Transverse colon (tissue), 4 donors: ENCODE measurements at regions not wholly inside any gene's neighbourhood (a gene's known extent, or its start where the extent isn't known, plus 50 kb on each side); places are given as distances from the start of the nearest gene placed in this dataset.

Experiments
- DNase-seq: peaks from one replicate; pipeline ENCODE4 v3.0.0-alpha.2; 2019
- H3K27ac ChIP-seq, 4 donors: fragments of 200-600 bp; sonication (generic); 2 replicates each; pipeline ENCODE4 v1.5.1; 2016 to 2018; ENCODE audit warnings: inconsistent platforms in 4 of 4
- H3K27me3 ChIP-seq: fragments of 200-600 bp; sonication (generic); 2 replicates; pipeline ENCODE4 v1.5.1; 2017; ENCODE audit warnings: inconsistent platforms
- H3K36me3 ChIP-seq, 4 donors: fragments of 200-600 bp; sonication (generic); 2 replicates each; pipeline ENCODE4 v1.5.1; 2017 to 2019; ENCODE audit warnings: inconsistent platforms in 4 of 4
- H3K4me1 ChIP-seq, 4 donors: fragments of 200-600 bp; sonication (generic); 2 replicates each; pipeline ENCODE4 v1.5.1; 2017 to 2020; ENCODE audit warnings: inconsistent platforms in 4 of 4
- H3K4me3 ChIP-seq, 4 donors: fragments of 200-600 bp; sonication (generic); 1 replicate in 1 of 4; 2 replicates in 3 of 4; pipeline versions ENCODE4 v1.5.1 to v1.6.1; 2017 to 2019; ENCODE audit warnings: inconsistent platforms in 4 of 4
- H3K9me3 ChIP-seq, 2 donors: fragments of 200-600 bp; sonication (generic); 2 replicates each; pipeline ENCODE4 v1.5.1; 2017 to 2019; ENCODE audit warnings: inconsistent platforms in 2 of 2
- CTCF ChIP-seq, 5 experiments: fragments of 200-600 bp in 3 of 5; fragments of 450-650 bp in 2 of 5; sonication (generic) in 3 of 5; IDR thresholded peaks; 1 replicate in 2 of 5; 2 replicates in 3 of 5; pipeline ENCODE4 v1.5.1; 2016 to 2017; ENCODE audit warnings: antibody characterized with exemption in 5 of 5, inconsistent platforms in 3 of 5, mild to moderate bottlenecking in 2 of 5, moderate library complexity in 1 of 5
- EP300 ChIP-seq: sonication (generic); formaldehyde crosslinking; IDR thresholded peaks from one replicate; pipeline ENCODE4 v1.6.1; 2017; ENCODE audit warnings: antibody characterized with exemption, low read depth
- POLR2A ChIP-seq: fragments of 450-650 bp; IDR thresholded peaks from one replicate; pipeline ENCODE4 v1.6.1; 2016; ENCODE audit warnings: antibody characterized with exemption, mild to moderate bottlenecking, moderate library complexity
- POLR2AphosphoS5 ChIP-seq, 3 donors: sonication (generic); formaldehyde crosslinking; IDR thresholded peaks; one replicate each; pipeline ENCODE4 v1.6.1; 2016; ENCODE audit warnings: antibody characterized with exemption in 3 of 3
- WGBS, 2 donors: methylation state at CpG; one replicate each; pipeline ENCODE4 v1.1.5; 2018; ENCODE audit warnings: low coverage in 1 of 2; 5-methylcytosine and 5-hydroxymethylcytosine counted together
- in situ Hi-C, 4 donors: fragments of 200-750 bp; cut with MboI; loops; one replicate each; pipeline versions ENCODE4 v1.15.0 to v1.15.1; 2017; ENCODE audit warnings: low sequenced_read_pairs in 3 of 4, low pct_ligation_motif_present in 1 of 4, low pct_unique_long_range_greater_than_20kb in 1 of 4
- intact Hi-C: fragments of 100-400 bp; cut with DNase I; formaldehyde crosslinking; loops from one replicate; pipeline ENCODE4 v1.15.1; 2023; ENCODE audit warnings: low total_unique reads

- in situ Hi-C loops = no loop called here
- Histone ChIP-seq H3K27ac (no peak overlapping the region), H3K9me3 (no peaks in the 10 kb centered on the region), H3K4me1 (no peaks in the 10 kb centered on the region), H3K36me3 (no peaks in the 10 kb centered on the region), H3K4me3 (no peak overlapping the region), H3K27me3 (no peaks in the 10 kb centered on the region)
- TF ChIP-seq EP300 = no peak
- TF ChIP-seq POLR2A = no peak
- TF ChIP-seq CTCF (IDR thresholded peaks at IDR 0.05) = no peak
- TF ChIP-seq POLR2AphosphoS5 (IDR thresholded peaks at IDR 0.05) = no peak
- WGBS, 2 donors = 75 to 82% methylated on average over 2 of the region's 2 CpGs
- no peak for DNase-seq
- intact Hi-C loops = no loop called here
Measured at GRCh38 chr15:96014939-96015338, 315.6 kb upstream of the NR2F2 start.

GRCh38 chr15:96019114-96019513 lies 311.4 kb upstream of the NR2F2 start:
- no peaks in the 10 kb centered on the region for H3K9me3 ChIP-seq
- H3K36me3 ChIP-seq = no peaks in the 10 kb centered on the region
- H3K4me1 ChIP-seq = no peaks in the 10 kb centered on the region
- H3K4me3 ChIP-seq = no peak overlapping the region
- 60 to 75% methylated on average over 1 to 6 of the region's 6 CpGs for WGBS, 2 donors
- no peaks in the 10 kb centered on the region for H3K27me3 ChIP-seq
- DNase-seq = no peak
- intact Hi-C loops = no loop called here
- in situ Hi-C loops = no loop called here
- no peak overlapping the region for H3K27ac ChIP-seq
- no peak for TF ChIP-seq EP300
- no peak for TF ChIP-seq CTCF (IDR thresholded peaks at IDR 0.05)
- no peak for TF ChIP-seq POLR2A
- no peak for TF ChIP-seq POLR2AphosphoS5 (IDR thresholded peaks at IDR 0.05)

DNA sequence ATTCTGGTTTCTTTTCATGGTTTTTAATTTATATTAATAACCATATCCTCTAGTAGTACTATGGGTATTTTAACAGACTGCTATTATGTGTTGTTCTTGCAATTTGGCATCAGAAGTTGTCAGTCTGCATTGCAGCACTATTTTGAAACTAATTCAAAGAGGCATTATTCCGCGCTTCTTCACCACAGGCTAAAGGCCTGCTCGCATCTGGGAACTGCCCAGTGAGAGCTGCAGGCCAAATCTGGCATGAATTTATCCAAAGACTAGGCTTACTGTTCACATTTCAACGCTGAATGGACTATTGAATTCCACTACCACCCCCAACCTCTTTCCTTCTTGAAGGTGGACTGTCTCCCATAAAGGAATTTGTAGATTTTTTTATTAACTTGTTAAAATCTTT lies 310.4 kb upstream of the NR2F2 start:
- Histone ChIP-seq H3K27ac (no peak overlapping the region), H3K4me1 (no peaks in the 10 kb centered on the region), H3K36me3 (no peaks in the 10 kb centered on the region), H3K27me3 (no peaks in the 10 kb centered on the region), H3K4me3 (no peak overlapping the region), H3K9me3 (no peaks in the 10 kb centered on the region)
- TF ChIP-seq EP300 (no peak), POLR2AphosphoS5 (IDR thresholded peaks at IDR 0.05) (no peak), CTCF (IDR thresholded peaks at IDR 0.05) (no peak), POLR2A (no peak)
- intact Hi-C loops (no loop called here), in situ Hi-C loops (no loop called here)
- no peak for DNase-seq
- 83 to 94% methylated on average over 4 of the region's 4 CpGs for WGBS, 2 donors

DNA sequence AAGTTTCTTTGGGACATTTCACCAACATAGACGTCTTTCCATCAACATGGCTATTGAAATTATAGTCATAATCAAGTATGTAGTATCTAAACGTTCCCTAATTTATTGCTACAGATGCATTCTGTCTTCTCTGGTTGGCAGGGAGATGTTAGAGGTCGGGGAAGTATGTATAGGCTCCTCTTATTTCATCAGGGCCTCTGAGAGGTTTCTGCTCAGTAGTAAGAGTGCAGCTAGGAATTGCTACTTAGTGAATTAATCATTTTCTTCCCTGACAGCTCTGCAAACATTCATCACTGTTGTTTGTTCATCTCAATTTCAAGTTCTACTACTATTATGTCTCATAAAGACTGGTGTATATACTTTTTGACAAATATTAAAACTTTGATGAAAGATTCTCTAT lies 309.7 kb upstream of the NR2F2 start:
- no peak for DNase-seq
- no peaks in the 10 kb centered on the region for H3K4me1 ChIP-seq
- in situ Hi-C loops (no loop called here), intact Hi-C loops (no loop called here)
- H3K4me3 ChIP-seq = no peak overlapping the region
- H3K9me3 ChIP-seq = no peaks in the 10 kb centered on the region
- TF ChIP-seq EP300 (no peak), POLR2AphosphoS5 (IDR thresholded peaks at IDR 0.05) (no peak)
- no peaks in the 10 kb centered on the region for H3K27me3 ChIP-seq
- H3K36me3 ChIP-seq = no peaks in the 10 kb centered on the region
- no peak overlapping the region for H3K27ac ChIP-seq
- WGBS, 2 donors = 0 to 44% methylated on average over 1 to 3 of the region's 3 CpGs

GRCh38 chr15:96023081-96023480 lies 307.4 kb upstream of the NR2F2 start:
- DNase-seq = no peak
- in situ Hi-C loops = no loop called here
- no peaks in the 10 kb centered on the region for H3K36me3 ChIP-seq
- TF ChIP-seq POLR2AphosphoS5 (IDR thresholded peaks at IDR 0.05) = no peak
- no peak for TF ChIP-seq EP300
- no peak for TF ChIP-seq CTCF (IDR thresholded peaks at IDR 0.05)
- no peak for TF ChIP-seq POLR2A
- no peak overlapping the region for H3K4me3 ChIP-seq
- no peak overlapping the region for H3K27ac ChIP-seq
- H3K4me1 ChIP-seq = no peaks in the 10 kb centered on the region
- H3K9me3 ChIP-seq = no peaks in the 10 kb centered on the region
- intact Hi-C loops = no loop called here
- H3K27me3 ChIP-seq = no peaks in the 10 kb centered on the region
